GM06990 (cell line): ENCODE measurements at regions not wholly inside any gene's neighbourhood (a gene's known extent, or its start where the extent isn't known, plus 50 kb on each side); places are given as distances from the start of the nearest gene placed in this dataset.

Experiments used
- DNase-seq: peaks from one replicate; pipeline ENCODE4 v3.0.0-alpha.2; 2011; ENCODE audit not compliant: insufficient read length; ENCODE audit errors: extremely low read depth
- H3K27me3 ChIP-seq: replicated peaks from 2 replicates; pipeline ENCODE4 v1.6.0; 2011; ENCODE audit warnings: low read length; ENCODE audit not compliant: control insufficient read depth, insufficient read depth
- H3K36me3 ChIP-seq: 2 replicates; pipeline ENCODE4 v1.5.1; 2011; ENCODE audit warnings: low read length; ENCODE audit not compliant: control insufficient read depth, insufficient read depth
- H3K4me3 ChIP-seq: replicated peaks from 2 replicates; pipeline ENCODE4 v1.5.1; 2011; ENCODE audit warnings: low read depth, mild to moderate bottlenecking, control low read depth, low read length
- CTCF ChIP-seq: IDR thresholded peaks from 2 replicates; pipeline ENCODE4 v1.5.1; 2011; ENCODE audit warnings: low read length, control low read depth, mild to moderate bottlenecking, inconsistent platforms; ENCODE audit not compliant: insufficient read depth, poor library complexity, severe bottlenecking

DNA sequence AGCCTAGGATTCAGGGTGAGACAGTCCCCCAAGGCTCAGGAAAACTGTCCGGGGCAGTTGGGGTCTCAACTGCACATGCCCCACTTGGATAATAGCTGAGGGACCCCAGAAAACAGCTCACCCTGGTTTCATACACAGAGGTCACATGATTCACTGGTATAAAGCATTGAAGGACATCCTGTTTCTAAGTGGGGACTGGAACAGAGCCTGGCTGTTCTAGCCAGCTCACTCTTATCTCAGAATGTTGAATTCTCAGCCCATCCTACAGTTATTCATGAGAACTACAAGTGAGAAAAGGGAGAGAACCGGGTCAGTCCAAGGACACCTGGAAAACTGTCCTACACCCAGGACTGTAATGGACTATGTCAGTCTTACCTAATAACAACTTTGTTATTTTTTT lies 170.9 kb downstream of the FGF1 start:
- Histone ChIP-seq H3K36me3 (no peaks in the 10 kb centered on the region), H3K4me3 (no peak overlapping the region), H3K27me3 (no peaks in the 10 kb centered on the region)
- TF ChIP-seq CTCF = no peak
- DNase-seq = no peak

DNA sequence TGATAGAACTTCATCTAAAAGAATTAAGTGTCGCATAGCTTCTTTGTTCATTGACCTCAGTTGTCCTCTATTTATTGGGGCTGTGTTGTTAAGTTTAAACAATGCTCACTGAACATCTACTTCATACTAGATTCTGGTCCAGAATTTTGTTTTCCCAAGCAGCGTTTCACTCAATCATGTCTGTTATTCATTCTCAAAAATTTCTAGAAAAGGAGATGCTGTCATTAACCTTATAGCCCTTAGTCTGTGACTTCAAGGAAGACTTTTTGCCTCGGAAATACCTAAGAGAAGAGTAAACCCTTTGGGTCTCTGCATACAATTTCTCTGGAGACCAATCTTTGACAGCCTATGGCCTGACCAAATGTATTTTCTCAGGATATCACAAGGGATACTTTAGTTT lies 171.7 kb downstream of the FGF1 start:
- DNase-seq = no peak
- H3K4me3 ChIP-seq = no peak overlapping the region
- no peaks in the 10 kb centered on the region for H3K27me3 ChIP-seq
- no peak for TF ChIP-seq CTCF
- no peaks in the 10 kb centered on the region for H3K36me3 ChIP-seq

DNA sequence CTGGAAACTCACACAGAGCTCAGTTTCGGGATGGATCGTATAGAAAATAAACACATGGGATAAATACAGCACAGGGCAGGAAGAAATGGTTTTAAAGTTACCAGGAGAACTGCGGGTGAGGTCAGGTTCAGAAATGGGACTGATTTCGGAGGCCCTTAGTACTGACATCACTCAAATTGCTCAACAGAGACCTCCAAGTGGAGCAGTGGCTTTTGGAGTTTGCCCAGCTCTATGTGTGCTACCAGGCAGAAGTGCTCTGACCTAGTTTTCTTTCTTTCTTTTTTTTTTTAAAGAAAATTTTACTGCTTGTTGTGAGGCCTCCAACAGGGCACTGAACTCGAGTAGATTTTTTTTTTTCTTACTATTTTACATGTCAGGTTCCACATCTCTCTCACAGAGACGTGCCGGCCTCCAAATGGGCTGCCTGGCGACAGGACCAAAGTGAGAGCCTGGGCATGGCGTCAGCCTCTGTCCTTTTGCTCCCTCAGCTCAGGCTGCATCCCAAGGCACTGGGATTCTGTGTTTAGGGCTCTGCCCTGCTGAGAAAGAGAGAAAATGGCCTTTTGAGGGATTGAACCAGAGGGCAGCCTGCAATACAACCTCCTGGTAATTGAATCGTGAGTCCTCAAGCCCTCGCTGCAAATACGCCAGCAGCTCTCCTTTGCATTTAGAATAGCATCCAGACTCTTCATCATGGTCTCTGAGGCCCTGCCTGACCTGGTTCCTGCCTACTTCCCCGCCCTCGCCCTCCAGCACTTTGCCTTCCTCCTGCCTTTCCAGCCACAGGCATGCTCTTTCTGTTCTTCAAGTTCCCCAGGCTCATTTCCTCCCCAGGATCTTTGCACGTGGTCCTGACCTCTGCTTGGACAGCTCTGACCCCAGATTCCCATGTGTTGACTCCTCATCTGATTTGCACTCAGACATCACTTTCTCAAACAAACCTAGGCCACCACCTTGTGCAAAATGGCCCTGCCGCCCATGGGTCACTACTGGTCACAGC lies 173.5 kb downstream of the FGF1 start:
- no peaks in the 10 kb centered on the region for H3K36me3 ChIP-seq
- H3K4me3 ChIP-seq = no peak overlapping the region
- no peaks in the 10 kb centered on the region for H3K27me3 ChIP-seq
- TF ChIP-seq CTCF = no peak
- no peak for DNase-seq

DNA sequence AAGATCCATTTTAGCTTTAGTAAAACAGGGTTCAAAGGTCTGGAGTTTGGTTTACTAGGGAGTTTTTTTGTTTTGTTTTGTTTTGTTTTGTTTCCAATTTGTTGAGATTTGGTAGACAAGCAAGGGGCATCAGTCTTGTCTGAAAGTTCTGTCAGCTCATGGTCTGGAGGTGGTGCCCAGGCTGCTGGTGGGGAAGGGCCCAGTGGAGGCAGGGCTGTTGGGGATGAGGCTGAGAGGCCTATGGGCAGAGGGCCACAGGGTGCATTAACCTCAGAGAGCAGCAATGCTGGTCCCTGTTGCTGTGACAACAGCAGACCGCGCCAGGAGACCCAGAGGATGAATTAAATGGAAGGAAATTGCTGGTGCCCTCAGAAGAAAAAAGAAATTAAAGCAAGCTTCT lies 174.5 kb downstream of the FGF1 start:
- Histone ChIP-seq H3K36me3 (no peaks in the 10 kb centered on the region), H3K27me3 (no peaks in the 10 kb centered on the region), H3K4me3 (no peak overlapping the region)
- DNase-seq = no peak
- TF ChIP-seq CTCF = no peak

DNA sequence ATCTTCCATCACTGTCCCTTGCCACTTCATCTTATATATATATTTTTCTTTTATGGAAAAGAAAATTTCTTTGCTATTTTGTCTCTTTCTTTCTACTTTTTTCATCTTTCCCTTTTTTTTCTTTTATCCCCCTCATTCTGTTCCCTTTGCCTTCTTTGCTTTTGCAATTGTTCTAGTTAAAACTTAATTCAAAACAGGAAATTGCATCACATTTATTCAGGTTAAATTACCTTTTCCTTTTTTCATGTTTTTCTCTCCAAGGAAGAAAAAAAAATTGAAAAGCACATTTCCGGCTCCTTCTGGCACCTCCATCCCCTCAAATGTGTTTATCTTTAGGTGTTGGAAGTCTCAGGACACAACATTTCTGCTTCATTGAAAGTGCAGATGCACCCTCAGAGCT lies 176.9 kb downstream of the FGF1 start:
- no peak for DNase-seq
- Histone ChIP-seq H3K36me3 (no peaks in the 10 kb centered on the region), H3K27me3 (no peaks in the 10 kb centered on the region), H3K4me3 (no peak overlapping the region)
- no peak for TF ChIP-seq CTCF
